HEK293 (cell line): ENCODE measurements at regions not wholly inside any gene's neighbourhood (a gene's known extent, or its start where the extent isn't known, plus 50 kb on each side); places are given as distances from the start of the nearest gene placed in this dataset.

Experiments used
- BCL6B ChIP-seq: fragments of 450-650 bp; formaldehyde crosslinking; IDR thresholded peaks from 2 replicates; pipeline ENCODE4 v1.5.1; 2017; ENCODE audit warnings: missing biosample characterization, missing genetic modification characterization
- CTCF ChIP-seq: fragments of 450-650 bp; formaldehyde crosslinking; IDR thresholded peaks from 2 replicates; pipeline ENCODE4 v1.5.1; 2016; ENCODE audit warnings: missing biosample characterization, missing genetic modification characterization
- ZBTB17 ChIP-seq: fragments of 450-650 bp; formaldehyde crosslinking; IDR thresholded peaks from 2 replicates; pipeline ENCODE4 v1.5.1; 2016; ENCODE audit warnings: missing biosample characterization, missing genetic modification characterization
- ZNF121 ChIP-seq: fragments of 450-650 bp; formaldehyde crosslinking; IDR thresholded peaks from 2 replicates; pipeline ENCODE4 v1.5.1; 2016; ENCODE audit warnings: missing biosample characterization, missing genetic modification characterization
- ZNF184 ChIP-seq: fragments of 450-650 bp; IDR thresholded peaks from 2 replicates; pipeline ENCODE4 v1.5.1; 2018; ENCODE audit warnings: missing biosample characterization, mild to moderate bottlenecking, missing genetic modification characterization
- ZNF280D ChIP-seq: fragments of 450-650 bp; formaldehyde crosslinking; IDR thresholded peaks from 2 replicates; pipeline ENCODE4 v1.5.1; 2016; ENCODE audit warnings: missing biosample characterization, missing genetic modification characterization
- ZNF362 ChIP-seq: fragments of 450-650 bp; formaldehyde crosslinking; IDR thresholded peaks from 2 replicates; pipeline ENCODE4 v1.5.1; 2016; ENCODE audit warnings: missing biosample characterization, missing genetic modification characterization
- ZNF585B ChIP-seq: fragments of 450-650 bp; formaldehyde crosslinking; IDR thresholded peaks from 2 replicates; pipeline ENCODE4 v1.5.1; 2016; ENCODE audit warnings: missing biosample characterization, missing genetic modification characterization
- ZNF596 ChIP-seq: fragments of 450-650 bp; IDR thresholded peaks from 2 replicates; pipeline ENCODE4 v1.5.0; 2018; ENCODE audit warnings: missing biosample characterization, mild to moderate bottlenecking, missing genetic modification characterization, moderate library complexity
- ZNF747 ChIP-seq: fragments of 450-650 bp; formaldehyde crosslinking; IDR thresholded peaks from 2 replicates; pipeline ENCODE4 v1.5.1; 2016; ENCODE audit warnings: missing biosample characterization, missing genetic modification characterization

- TF ChIP-seq CTCF (tag by site-specific recombination): no peak
- no peak for TF ChIP-seq ZNF596 (tag by site-specific recombination)
- no peak for TF ChIP-seq ZNF121 (tag by site-specific recombination)
- TF ChIP-seq ZNF362 (tag by site-specific recombination): no peak
- TF ChIP-seq ZNF280D (tag by site-specific recombination): no peak
- TF ChIP-seq ZNF747 (tag by site-specific recombination): no peak
- no peak for TF ChIP-seq ZNF585B (tag by site-specific recombination)
- TF ChIP-seq BCL6B (tag by site-specific recombination): no peak
- no peak for TF ChIP-seq ZBTB17
- TF ChIP-seq ZNF184 (tag by site-specific recombination): no peak
Measured at GRCh38 chr17:13922885-13923284, 146.4 kb upstream of the COX10 start.
